KOPT-K1 (cell line): ENCODE measurements at regions not wholly inside any gene's neighbourhood (a gene's known extent, or its start where the extent isn't known, plus 50 kb on each side); places are given as distances from the start of the nearest gene placed in this dataset.

Source experiments
- H3K27ac ChIP-seq: fragments of 200-600 bp; sonication (generic); 2 replicates; pipeline ENCODE4 v1.5.1; 2016; ENCODE audit warnings: antibody characterized with exemption, mild to moderate bottlenecking, low read depth, low read length; ENCODE audit not compliant: poor library complexity, severe bottlenecking
- H3K36me3 ChIP-seq: fragments of 200-600 bp; sonication (generic); 2 replicates; pipeline ENCODE4 v1.5.1; 2017; ENCODE audit warnings: antibody characterized with exemption, mild to moderate bottlenecking, low read length, moderate library complexity; ENCODE audit not compliant: insufficient read depth
- H3K9me3 ChIP-seq: fragments of 200-600 bp; sonication (generic); 2 replicates; pipeline ENCODE4 v1.5.1; 2017; ENCODE audit warnings: antibody characterized with exemption, low read length, mild to moderate bottlenecking; ENCODE audit not compliant: insufficient read depth, poor library complexity, severe bottlenecking

- no peaks in the 10 kb centered on the region for H3K36me3 ChIP-seq
- peaks cover 31% of the 10 kb centered on the region for H3K9me3 ChIP-seq
- peak overlapping the region; percentile 70 for H3K27ac ChIP-seq
These were observed 97.3 kb upstream of the SFMBT2 start for GRCh38 chr10:7507887-7508726.

GRCh38 chr10:7506571-7506970, 95.7 kb upstream of the SFMBT2 start:
- Histone ChIP-seq H3K9me3 (peaks cover 28% of the 10 kb centered on the region), H3K36me3 (no peaks in the 10 kb centered on the region), H3K27ac (no peak overlapping the region)

- Histone ChIP-seq H3K36me3 (no peaks in the 10 kb centered on the region), H3K27ac (no peak overlapping the region), H3K9me3 (peaks cover 14% of the 10 kb centered on the region)
These were observed 94.4 kb upstream of the SFMBT2 start for GRCh38 chr10:7505196-7505595.

GRCh38 chr10:7503190-7503589, 92.4 kb upstream of the SFMBT2 start:
- no peaks in the 10 kb centered on the region for H3K36me3 ChIP-seq

GRCh38 chr10:7501157-7501556, 90.3 kb upstream of the SFMBT2 start:
- H3K36me3 ChIP-seq: no peaks in the 10 kb centered on the region
- no peak overlapping the region for H3K27ac ChIP-seq
- no peaks in the 10 kb centered on the region for H3K9me3 ChIP-seq

More at GRCh38 chr10:7503190-7503589, 92.4 kb upstream of the SFMBT2 start:
- H3K27ac ChIP-seq: no peak overlapping the region
- no peaks in the 10 kb centered on the region for H3K9me3 ChIP-seq

- no peak overlapping the region for H3K27ac ChIP-seq
- no peaks in the 10 kb centered on the region for H3K36me3 ChIP-seq
- no peaks in the 10 kb centered on the region for H3K9me3 ChIP-seq
These were observed 87.3 kb upstream of the SFMBT2 start for GRCh38 chr10:7498111-7498510.

- Histone ChIP-seq H3K36me3 (no peaks in the 10 kb centered on the region), H3K27ac (no peak overlapping the region), H3K9me3 (peaks cover 7% of the 10 kb centered on the region)
These were observed 83.2 kb upstream of the SFMBT2 start for GRCh38 chr10:7493996-7494395.

- Histone ChIP-seq H3K36me3 (no peaks in the 10 kb centered on the region), H3K27ac (peak overlapping the region; percentile 10), H3K9me3 (peaks cover 7% of the 10 kb centered on the region)
These were observed 81.8 kb upstream of the SFMBT2 start for GRCh38 chr10:7492660-7493046.

- H3K36me3 ChIP-seq: no peaks in the 10 kb centered on the region
- peaks cover 7% of the 10 kb centered on the region for H3K9me3 ChIP-seq
- H3K27ac ChIP-seq: peak overlapping the region; percentile 10
These were observed 81.3 kb upstream of the SFMBT2 start for GRCh38 chr10:7491949-7492659.

GRCh38 chr10:7491230-7491629, 80.4 kb upstream of the SFMBT2 start:
- Histone ChIP-seq H3K9me3 (peaks cover 7% of the 10 kb centered on the region), H3K27ac (no peak overlapping the region), H3K36me3 (no peaks in the 10 kb centered on the region)

GRCh38 chr10:7488418-7488829, 77.6 kb upstream of the SFMBT2 start:
- H3K9me3 ChIP-seq: peaks cover 7% of the 10 kb centered on the region
- no peaks in the 10 kb centered on the region for H3K36me3 ChIP-seq
- H3K27ac ChIP-seq: no peak overlapping the region

- Histone ChIP-seq H3K36me3 (no peaks in the 10 kb centered on the region), H3K27ac (no peak overlapping the region), H3K9me3 (peaks cover 7% of the 10 kb centered on the region)
These were observed 76.7 kb upstream of the SFMBT2 start for GRCh38 chr10:7487528-7487927.

GRCh38 chr10:7486528-7486927, 75.7 kb upstream of the SFMBT2 start:
- Histone ChIP-seq H3K36me3 (no peaks in the 10 kb centered on the region), H3K9me3 (peaks cover 7% of the 10 kb centered on the region), H3K27ac (no peak overlapping the region)

- Histone ChIP-seq H3K27ac (no peak overlapping the region), H3K36me3 (no peaks in the 10 kb centered on the region), H3K9me3 (no peaks in the 10 kb centered on the region)
These were observed 75.0 kb upstream of the SFMBT2 start for GRCh38 chr10:7485799-7486198.

- Histone ChIP-seq H3K27ac (peak overlapping the region; percentile 83), H3K36me3 (no peaks in the 10 kb centered on the region), H3K9me3 (no peaks in the 10 kb centered on the region)
These were observed 74.4 kb upstream of the SFMBT2 start for GRCh38 chr10:7485244-7485556.
